Vagina (tissue), 2 donors: ENCODE measurements at regions not wholly inside any gene's neighbourhood (a gene's known extent, or its start where the extent isn't known, plus 50 kb on each side); places are given as distances from the start of the nearest gene placed in this dataset.

Experiments
- DNase-seq, 2 donors: peaks; one replicate each; pipeline ENCODE4 v3.0.0-alpha.2; 2017; ENCODE audit errors: extremely low spot score in 2 of 2
- H3K27ac ChIP-seq: fragments of 200-600 bp; sonication (generic); one replicate; pipeline ENCODE4 v1.5.1; 2019
- H3K27me3 ChIP-seq: fragments of 200-600 bp; sonication (generic); one replicate; pipeline ENCODE4 v1.5.1; 2019
- H3K36me3 ChIP-seq, 2 donors: fragments of 200-600 bp; sonication (generic); one replicate each; pipeline ENCODE4 v1.5.1; 2017 to 2019
- H3K4me1 ChIP-seq: fragments of 200-600 bp; sonication (generic); one replicate; pipeline ENCODE4 v1.5.1; 2019
- H3K4me3 ChIP-seq, 2 donors: fragments of 200-600 bp; sonication (generic); 1 replicate in 1 of 2; 2 replicates in 1 of 2; pipeline ENCODE4 v1.5.1; 2016 to 2019
- H3K9me3 ChIP-seq: fragments of 200-600 bp; sonication (generic); one replicate; pipeline ENCODE4 v1.5.1; 2019
- POLR2A ChIP-seq, 2 donors: fragments of 450-650 bp; IDR thresholded peaks; one replicate each; pipeline ENCODE4 v1.6.1; 2017; ENCODE audit warnings: antibody characterized with exemption in 2 of 2, mild to moderate bottlenecking in 2 of 2, moderate library complexity in 2 of 2
- POLR2AphosphoS5 ChIP-seq, 2 donors: sonication (generic); formaldehyde crosslinking; IDR thresholded peaks; one replicate each; pipeline ENCODE4 v1.9.0; 2017; ENCODE audit warnings: antibody characterized with exemption in 2 of 2, mild to moderate bottlenecking in 2 of 2, low read depth in 1 of 2; ENCODE audit not compliant: insufficient read depth in 1 of 2
- intact Hi-C: fragments of 100-400 bp; cut with DNase I; formaldehyde crosslinking; loops from one replicate; pipeline ENCODE4 v1.15.1; 2023
- TF ChIP-seq, protein P1 (sequence below), 3 experiments: fragments of 450-650 bp in 2 of 3; fragments of 200-600 bp in 1 of 3; sonication (generic) in 1 of 3; IDR thresholded peaks; one replicate each; pipeline ENCODE4 v1.5.1; 2017 to 2019; ENCODE audit warnings: antibody characterized with exemption in 3 of 3, mild to moderate bottlenecking in 2 of 3, moderate library complexity in 2 of 3

DNA sequence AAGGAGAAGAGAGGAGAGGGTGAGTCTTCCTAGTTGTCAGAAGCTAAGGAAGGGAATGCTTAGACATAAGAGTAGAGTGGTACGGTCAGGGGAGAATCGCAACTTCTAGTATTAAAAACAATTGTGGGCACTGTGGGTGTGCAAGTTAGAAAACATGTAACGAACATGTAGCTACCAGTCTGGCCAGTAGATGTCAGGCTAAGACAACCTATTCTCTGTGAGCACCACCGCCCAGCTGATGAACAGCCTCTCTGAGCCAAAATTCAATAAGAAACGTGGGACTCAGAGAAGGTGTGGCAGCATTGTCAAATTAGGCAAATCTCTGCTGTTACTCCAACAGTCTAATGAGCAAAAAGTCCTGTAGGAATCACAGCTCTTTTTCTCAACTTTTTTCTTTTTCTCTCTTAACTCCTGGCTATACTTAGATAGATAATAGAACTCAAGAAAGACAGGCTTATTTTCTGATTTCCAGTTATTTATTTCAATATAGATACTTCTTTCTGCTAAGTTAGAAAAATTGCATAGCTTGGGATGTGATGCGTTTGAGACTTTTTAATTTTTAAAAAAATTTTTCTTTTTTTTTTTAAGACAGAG is 186.2 kb downstream of the USP12 start:
- Histone ChIP-seq H3K4me3 (no peak overlapping the region), H3K4me1 (peaks cover 21% of the 10 kb centered on the region), H3K27me3 (no peaks in the 10 kb centered on the region), H3K9me3 (no peaks in the 10 kb centered on the region), H3K27ac (no peak overlapping the region), H3K36me3 (no peaks in the 10 kb centered on the region)
- TF ChIP-seq, protein P1, sequence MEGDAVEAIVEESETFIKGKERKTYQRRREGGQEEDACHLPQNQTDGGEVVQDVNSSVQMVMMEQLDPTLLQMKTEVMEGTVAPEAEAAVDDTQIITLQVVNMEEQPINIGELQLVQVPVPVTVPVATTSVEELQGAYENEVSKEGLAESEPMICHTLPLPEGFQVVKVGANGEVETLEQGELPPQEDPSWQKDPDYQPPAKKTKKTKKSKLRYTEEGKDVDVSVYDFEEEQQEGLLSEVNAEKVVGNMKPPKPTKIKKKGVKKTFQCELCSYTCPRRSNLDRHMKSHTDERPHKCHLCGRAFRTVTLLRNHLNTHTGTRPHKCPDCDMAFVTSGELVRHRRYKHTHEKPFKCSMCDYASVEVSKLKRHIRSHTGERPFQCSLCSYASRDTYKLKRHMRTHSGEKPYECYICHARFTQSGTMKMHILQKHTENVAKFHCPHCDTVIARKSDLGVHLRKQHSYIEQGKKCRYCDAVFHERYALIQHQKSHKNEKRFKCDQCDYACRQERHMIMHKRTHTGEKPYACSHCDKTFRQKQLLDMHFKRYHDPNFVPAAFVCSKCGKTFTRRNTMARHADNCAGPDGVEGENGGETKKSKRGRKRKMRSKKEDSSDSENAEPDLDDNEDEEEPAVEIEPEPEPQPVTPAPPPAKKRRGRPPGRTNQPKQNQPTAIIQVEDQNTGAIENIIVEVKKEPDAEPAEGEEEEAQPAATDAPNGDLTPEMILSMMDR (IDR thresholded peaks at IDR 0.05) = peak; percentile 66 to 88 (median 87)
- TF ChIP-seq POLR2A (IDR thresholded peaks at IDR 0.05) = no peak
- intact Hi-C loops = loop anchor here (2.0 to 5.0 kb wide), 2 partner anchors 292 to 373 kb away; no protein-coding TSS in a partner anchor
- no peak for DNase-seq

- H3K27me3 ChIP-seq = no peaks in the 10 kb centered on the region
- no peak overlapping the region for H3K4me3 ChIP-seq
- H3K27ac ChIP-seq = no peak overlapping the region
- intact Hi-C loops = loop anchor here (2.0 kb wide), 1 partner anchor 374 kb away; no protein-coding TSS in a partner anchor
- no peaks in the 10 kb centered on the region for H3K36me3 ChIP-seq
- TF ChIP-seq, protein P1 (IDR thresholded peaks at IDR 0.05) = no peak
- TF ChIP-seq POLR2A (IDR thresholded peaks at IDR 0.05) (no peak), POLR2AphosphoS5 (IDR thresholded peaks at IDR 0.05; ENCODE audit: insufficient read depth in 1 of 2, low read depth in 1 of 2) (no peak)
- no peak for DNase-seq
- peaks cover 21% of the 10 kb centered on the region for H3K4me1 ChIP-seq
- H3K9me3 ChIP-seq = no peaks in the 10 kb centered on the region
Measured at GRCh38 chr13:26984337-26984736, 187.3 kb downstream of the USP12 start.

DNA sequence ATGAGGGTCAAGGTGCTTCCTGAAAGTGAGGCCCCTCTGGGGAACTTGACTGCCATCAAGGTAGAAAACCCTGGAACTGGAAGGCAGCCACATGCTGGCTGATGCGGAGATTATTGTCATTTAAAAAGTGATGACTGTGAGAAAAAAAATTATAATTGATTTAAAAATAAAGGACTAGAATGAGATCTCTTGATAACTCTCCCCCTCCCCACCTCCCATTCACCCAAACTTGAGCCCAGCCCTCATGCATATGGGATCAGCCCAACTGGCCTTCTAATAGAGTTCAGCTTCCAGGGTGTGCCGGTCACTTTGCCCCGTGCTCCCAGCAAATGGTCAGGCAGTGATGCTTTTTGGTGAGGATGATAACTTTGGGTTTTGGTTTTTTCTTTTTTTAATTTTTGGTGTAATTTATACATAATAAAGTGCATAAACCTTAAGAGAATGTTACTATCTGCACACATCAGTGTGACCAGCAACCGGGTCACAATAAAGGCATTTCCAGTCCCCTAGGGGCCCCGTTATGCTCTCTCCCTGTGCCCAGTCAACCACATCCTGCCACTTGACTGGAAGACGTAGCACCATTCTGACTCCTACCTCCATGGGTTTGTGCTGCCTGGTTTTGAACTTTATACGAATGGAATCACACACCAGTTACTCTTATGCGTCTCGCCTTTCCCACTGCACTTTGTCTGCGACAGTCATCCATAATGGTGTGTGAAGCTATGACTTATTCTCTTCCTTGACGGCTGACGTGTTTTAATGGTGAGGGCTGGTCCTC is 187.9 kb downstream of the USP12 start:
- H3K9me3 ChIP-seq = no peaks in the 10 kb centered on the region
- H3K4me1 ChIP-seq = peaks cover 21% of the 10 kb centered on the region
- H3K27me3 ChIP-seq = no peaks in the 10 kb centered on the region
- no peaks in the 10 kb centered on the region for H3K36me3 ChIP-seq
- intact Hi-C loops = loop anchor here (2.0 kb wide), 1 partner anchor 375 kb away; no protein-coding TSS in a partner anchor
- peak overlapping the region; percentile 47 for H3K27ac ChIP-seq
- DNase-seq = no peak
- no peak overlapping the region for H3K4me3 ChIP-seq
- TF ChIP-seq POLR2A (IDR thresholded peaks at IDR 0.05) = no peak
- TF ChIP-seq, protein P1 (IDR thresholded peaks at IDR 0.05) = no peak
- TF ChIP-seq POLR2AphosphoS5 (IDR thresholded peaks at IDR 0.05; ENCODE audit: insufficient read depth in 1 of 2, low read depth in 1 of 2) = no peak

DNA sequence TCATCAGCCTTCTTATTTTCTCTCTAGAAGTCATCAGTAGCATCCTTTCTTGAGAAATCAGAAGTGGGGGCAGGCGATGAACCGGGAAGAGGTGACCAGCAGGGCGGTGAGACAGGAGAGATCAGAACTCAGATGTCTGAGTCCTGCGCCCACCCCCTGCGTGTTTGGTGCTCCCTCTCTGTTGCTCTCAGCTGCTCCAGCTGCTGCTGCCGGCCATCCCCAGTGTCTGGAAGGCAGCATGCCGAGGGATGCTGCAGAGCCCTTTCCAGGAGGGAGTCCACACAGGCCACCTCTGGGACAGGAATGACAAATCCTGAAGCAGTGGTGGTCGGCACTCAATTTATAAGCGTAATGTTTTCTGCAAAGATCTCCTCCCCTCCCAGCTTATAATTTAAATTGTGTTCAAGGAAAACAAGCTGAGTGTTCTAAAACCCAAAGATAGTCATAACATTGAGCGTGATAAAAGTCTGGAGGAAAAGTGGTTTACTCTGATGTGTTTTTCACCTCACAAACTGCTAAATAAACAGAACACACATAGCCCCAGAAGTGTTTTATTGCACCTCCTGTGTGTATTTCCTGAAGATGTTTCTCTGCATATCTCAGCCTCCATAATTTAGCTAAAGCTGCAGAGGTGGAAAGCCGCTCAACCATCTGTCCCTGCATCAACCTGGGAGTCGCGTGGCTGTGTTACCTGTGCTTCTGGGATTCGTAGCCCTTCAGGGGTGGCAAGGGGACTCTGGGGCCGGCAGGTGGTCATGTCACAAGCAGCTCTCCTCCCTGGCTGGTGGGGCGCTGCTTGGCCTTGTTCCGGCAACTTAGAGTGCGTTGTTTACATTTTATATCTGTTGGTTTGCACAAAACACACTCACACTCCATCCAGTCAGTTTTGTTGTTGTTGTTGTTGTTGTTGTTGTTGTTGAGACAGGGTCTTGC is 191.2 kb downstream of the USP12 start:
- H3K36me3 ChIP-seq = no peaks in the 10 kb centered on the region
- H3K27ac ChIP-seq = no peak overlapping the region
- no peaks in the 10 kb centered on the region for H3K27me3 ChIP-seq
- DNase-seq = no peak
- TF ChIP-seq POLR2A (IDR thresholded peaks at IDR 0.05) (no peak), POLR2AphosphoS5 (IDR thresholded peaks at IDR 0.05; ENCODE audit: insufficient read depth in 1 of 2, low read depth in 1 of 2) (no peak)
- TF ChIP-seq, protein P1 (IDR thresholded peaks at IDR 0.05) = no peak
- H3K9me3 ChIP-seq = no peaks in the 10 kb centered on the region
- intact Hi-C loops = no loop called here
- H3K4me1 ChIP-seq = peaks cover 21% of the 10 kb centered on the region
- H3K4me3 ChIP-seq = no peak overlapping the region
